ENCODE measurements at regions not wholly inside any gene's neighbourhood (a gene's known extent, or its start where the extent isn't known, plus 50 kb on each side); places are given as distances from the start of the nearest gene placed in this dataset.

DNA sequence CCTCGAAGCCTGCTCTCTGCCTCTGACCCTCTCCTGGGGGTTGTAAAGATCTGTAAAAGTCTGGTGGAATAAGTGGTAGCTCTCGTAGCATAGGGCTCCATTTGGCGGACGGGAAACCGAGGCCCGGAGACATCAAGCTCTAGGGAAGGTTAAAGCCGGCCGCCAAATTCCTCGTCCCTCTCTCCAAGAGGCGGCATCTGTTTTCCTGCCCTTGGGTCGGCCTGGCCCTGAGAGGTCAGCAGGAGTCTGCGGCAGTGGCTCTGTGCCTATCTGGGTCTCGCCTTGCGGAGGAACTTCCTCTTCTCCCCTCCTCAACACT is 72.4 kb downstream of the TEX51 start:
- TF ChIP-seq, protein P1, sequence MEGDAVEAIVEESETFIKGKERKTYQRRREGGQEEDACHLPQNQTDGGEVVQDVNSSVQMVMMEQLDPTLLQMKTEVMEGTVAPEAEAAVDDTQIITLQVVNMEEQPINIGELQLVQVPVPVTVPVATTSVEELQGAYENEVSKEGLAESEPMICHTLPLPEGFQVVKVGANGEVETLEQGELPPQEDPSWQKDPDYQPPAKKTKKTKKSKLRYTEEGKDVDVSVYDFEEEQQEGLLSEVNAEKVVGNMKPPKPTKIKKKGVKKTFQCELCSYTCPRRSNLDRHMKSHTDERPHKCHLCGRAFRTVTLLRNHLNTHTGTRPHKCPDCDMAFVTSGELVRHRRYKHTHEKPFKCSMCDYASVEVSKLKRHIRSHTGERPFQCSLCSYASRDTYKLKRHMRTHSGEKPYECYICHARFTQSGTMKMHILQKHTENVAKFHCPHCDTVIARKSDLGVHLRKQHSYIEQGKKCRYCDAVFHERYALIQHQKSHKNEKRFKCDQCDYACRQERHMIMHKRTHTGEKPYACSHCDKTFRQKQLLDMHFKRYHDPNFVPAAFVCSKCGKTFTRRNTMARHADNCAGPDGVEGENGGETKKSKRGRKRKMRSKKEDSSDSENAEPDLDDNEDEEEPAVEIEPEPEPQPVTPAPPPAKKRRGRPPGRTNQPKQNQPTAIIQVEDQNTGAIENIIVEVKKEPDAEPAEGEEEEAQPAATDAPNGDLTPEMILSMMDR (IDR thresholded peaks at IDR 0.05 in 8 of 11, conservative IDR thresholded peaks at IDR 0.05 in 3 of 11) = no peak
- TF ChIP-seq POLR2A (IDR thresholded peaks at IDR 0.05) = no peak
